Gastroesophageal sphincter (tissue), 4 donors: ENCODE measurements at regions not wholly inside any gene's neighbourhood (a gene's known extent, or its start where the extent isn't known, plus 50 kb on each side); places are given as distances from the start of the nearest gene placed in this dataset.

ENCODE experiments used
- ATAC-seq: fragments of 150-250 bp; one replicate; pipeline ENCODE4 v1.9.1; 2016; ENCODE audit warnings: mild to moderate bottlenecking, moderate library complexity
- H3K27ac ChIP-seq, 4 donors: fragments of 200-600 bp; sonication (generic) in 3 of 4; 1 replicate in 3 of 4; 2 replicates in 1 of 4; pipeline ENCODE4 v1.5.1; 2016 to 2019
- H3K27me3 ChIP-seq: fragments of 200-600 bp; sonication (generic); one replicate; pipeline ENCODE4 v1.5.1; 2019
- H3K36me3 ChIP-seq, 2 donors: fragments of 200-600 bp; sonication (generic); one replicate each; pipeline ENCODE4 v1.5.1; 2019; ENCODE audit warnings: control low read depth in 1 of 2
- H3K4me1 ChIP-seq, 3 donors: fragments of 200-600 bp; sonication (generic); 1 replicate in 2 of 3; 2 replicates in 1 of 3; pipeline ENCODE4 v1.5.1; 2016 to 2019; ENCODE audit warnings: control low read depth in 2 of 3
- H3K4me3 ChIP-seq, 2 donors: fragments of 200-600 bp; sonication (generic); one replicate each; pipeline ENCODE4 v1.5.1; 2019; ENCODE audit warnings: mild to moderate bottlenecking in 1 of 2, moderate library complexity in 1 of 2
- H3K9me3 ChIP-seq, 3 donors: fragments of 200-600 bp; sonication (generic); one replicate each; pipeline ENCODE4 v1.5.1; 2017 to 2019; ENCODE audit warnings: control low read depth in 2 of 3
- CTCF ChIP-seq, 4 experiments: fragments of 200-600 bp in 2 of 4; fragments of 450-650 bp in 2 of 4; sonication (generic) in 1 of 4; IDR thresholded peaks; one replicate each; pipeline ENCODE4 v1.5.1; 2017 to 2019; ENCODE audit warnings: antibody characterized with exemption in 4 of 4, mild to moderate bottlenecking in 2 of 4, moderate library complexity in 2 of 4
- EP300 ChIP-seq: sonication (generic); formaldehyde crosslinking; IDR thresholded peaks from one replicate; pipeline ENCODE4 v1.6.1; 2017; ENCODE audit warnings: antibody characterized with exemption, mild to moderate bottlenecking
- POLR2A ChIP-seq, 2 donors: fragments of 450-650 bp; IDR thresholded peaks; one replicate each; pipeline ENCODE4 v1.6.1; 2017; ENCODE audit warnings: antibody characterized with exemption in 2 of 2, mild to moderate bottlenecking in 2 of 2, moderate library complexity in 1 of 2
- POLR2AphosphoS5 ChIP-seq: sonication (generic); formaldehyde crosslinking; IDR thresholded peaks from one replicate; pipeline ENCODE4 v1.6.1; 2017; ENCODE audit warnings: antibody characterized with exemption
- WGBS, 2 donors: methylation state at CpG; one replicate each; pipeline ENCODE4 v1.1.5; 2018; ENCODE audit warnings: low coverage in 1 of 2; 5-methylcytosine and 5-hydroxymethylcytosine counted together

GRCh38 chr13:111472559-111473460, 152.4 kb downstream of the TEX29 start:
- H3K4me3 ChIP-seq = no peak overlapping the region
- H3K27me3 ChIP-seq = peaks cover 42% of the 10 kb centered on the region
- no peaks in the 10 kb centered on the region for H3K4me1 ChIP-seq
- TF ChIP-seq EP300 (no peak), POLR2A (IDR thresholded peaks at IDR 0.05) (no peak), CTCF (IDR thresholded peaks at IDR 0.05) (no peak), POLR2AphosphoS5 (no peak)
- H3K36me3 ChIP-seq = no peaks in the 10 kb centered on the region
- 79 to 80% methylated on average over 3 to 13 of the region's 19 CpGs for WGBS, 2 donors
- no peak for ATAC-seq
- H3K27ac ChIP-seq = no peak overlapping the region
- no peaks in the 10 kb centered on the region for H3K9me3 ChIP-seq

GRCh38 chr13:111474136-111475002, 153.9 kb downstream of the TEX29 start:
- H3K9me3 ChIP-seq = no peaks in the 10 kb centered on the region
- TF ChIP-seq CTCF (IDR thresholded peaks at IDR 0.05) (peak in 3 of 4 experiments; percentile 55 to 61 (median 60)), POLR2A (IDR thresholded peaks at IDR 0.05) (no peak)
- ATAC-seq = no peak
- no peak overlapping the region for H3K27ac ChIP-seq
- no peaks in the 10 kb centered on the region for H3K4me1 ChIP-seq
- peaks cover 30% of the 10 kb centered on the region for H3K27me3 ChIP-seq
- no peaks in the 10 kb centered on the region for H3K36me3 ChIP-seq
- WGBS, 2 donors = 50 to 59% methylated on average over 4 to 13 of the region's 23 CpGs
- no peak overlapping the region for H3K4me3 ChIP-seq

- no peaks in the 10 kb centered on the region for H3K9me3 ChIP-seq
- no peaks in the 10 kb centered on the region for H3K36me3 ChIP-seq
- no peak for ATAC-seq
- TF ChIP-seq EP300 = no peak
- TF ChIP-seq CTCF (IDR thresholded peaks at IDR 0.05) = no peak
- TF ChIP-seq POLR2A (IDR thresholded peaks at IDR 0.05) = no peak
- no peak for TF ChIP-seq POLR2AphosphoS5
- no peaks in the 10 kb centered on the region for H3K4me1 ChIP-seq
- H3K27me3 ChIP-seq = peaks cover 36% of the 10 kb centered on the region
- H3K27ac ChIP-seq = no peak overlapping the region
- H3K4me3 ChIP-seq = no peak overlapping the region
- 92% methylated on average over 2 of the region's 8 CpGs; no CpG with 5 or more reads in 1 of the 2 donors for WGBS, 2 donors
Observed at GRCh38 chr13:111475488-111475887, 155.0 kb downstream of the TEX29 start.

- Histone ChIP-seq H3K36me3 (no peaks in the 10 kb centered on the region), H3K27ac (no peak overlapping the region), H3K4me3 (no peak overlapping the region), H3K27me3 (peaks cover 38% of the 10 kb centered on the region), H3K9me3 (no peaks in the 10 kb centered on the region), H3K4me1 (no peaks in the 10 kb centered on the region)
- 45 to 88% methylated on average over 1 of the region's 6 CpGs for WGBS, 2 donors
- TF ChIP-seq EP300 (no peak), POLR2A (IDR thresholded peaks at IDR 0.05) (no peak), POLR2AphosphoS5 (no peak)
- ATAC-seq = no peak
Observed at GRCh38 chr13:111476197-111476596, 155.8 kb downstream of the TEX29 start.

- TF ChIP-seq EP300 = no peak
- no peak for TF ChIP-seq POLR2A (IDR thresholded peaks at IDR 0.05)
- no peak for TF ChIP-seq CTCF (IDR thresholded peaks at IDR 0.05)
- no peak for TF ChIP-seq POLR2AphosphoS5
Observed at GRCh38 chr13:111479412-111479811, 159.0 kb downstream of the TEX29 start.

More at GRCh38 chr13:111479412-111479811, 159.0 kb downstream of the TEX29 start:
- Histone ChIP-seq H3K27ac (no peak overlapping the region), H3K36me3 (no peaks in the 10 kb centered on the region), H3K4me3 (no peak overlapping the region), H3K9me3 (no peaks in the 10 kb centered on the region), H3K4me1 (no peaks in the 10 kb centered on the region), H3K27me3 (peaks cover 35% of the 10 kb centered on the region)
- WGBS, 2 donors = 100% methylated on average over 1 of the region's 14 CpGs; no CpG with 5 or more reads in 1 of the 2 donors
- ATAC-seq = no peak
